HL-60 (cell line): ENCODE measurements at regions not wholly inside any gene's neighbourhood (a gene's known extent, or its start where the extent isn't known, plus 50 kb on each side); places are given as distances from the start of the nearest gene placed in this dataset.

ENCODE experiments used
- DNase-seq, 2 experiments: peaks; one replicate each; pipeline ENCODE4 v3.0.0-alpha.2; 2010 to 2020; ENCODE audit warnings: low read depth in 1 of 2, low spot score in 1 of 2
- H3K27ac ChIP-seq: fragments of 250-450 bp; sonication (Bioruptor Pico); replicated peaks from 2 replicates; pipeline ENCODE4 v1.5.1; 2020; ENCODE audit warnings: mild to moderate bottlenecking, moderate library complexity
- H3K27me3 ChIP-seq: fragments of 250-450 bp; sonication (Bioruptor Pico); 2 replicates; pipeline ENCODE4 v1.5.1; 2021; ENCODE audit warnings: mild to moderate bottlenecking, moderate library complexity; ENCODE audit not compliant: insufficient read depth, poor library complexity, severe bottlenecking
- H3K4me3 ChIP-seq: replicated peaks from 2 replicates; pipeline ENCODE4 v1.5.1; 2011; ENCODE audit warnings: mild to moderate bottlenecking, control low read depth, low read length; ENCODE audit not compliant: insufficient read depth
- GABPA ChIP-seq: IDR thresholded peaks from 2 replicates; pipeline ENCODE4 v1.6.1; 2012; ENCODE audit warnings: low read depth
- POLR2AphosphoS5 ChIP-seq: IDR thresholded peaks from 2 replicates; pipeline ENCODE4 v1.6.1; 2012; ENCODE audit warnings: low read depth
- SPI1 ChIP-seq: IDR thresholded peaks from 2 replicates; pipeline ENCODE4 v1.6.1; 2012; ENCODE audit warnings: low read depth, mild to moderate bottlenecking, borderline replicate concordance
- TF ChIP-seq, protein P1 (sequence below): IDR thresholded peaks from one replicate; pipeline ENCODE4 v1.5.1; 2011; ENCODE audit warnings: low read length, control low read depth, inconsistent platforms; ENCODE audit not compliant: insufficient read depth
- TF ChIP-seq, protein P2 (sequence below): IDR thresholded peaks from 2 replicates; pipeline ENCODE4 v1.6.1; 2012; ENCODE audit warnings: low read depth; ENCODE audit not compliant: insufficient replicate concordance

- TF ChIP-seq, protein P1, sequence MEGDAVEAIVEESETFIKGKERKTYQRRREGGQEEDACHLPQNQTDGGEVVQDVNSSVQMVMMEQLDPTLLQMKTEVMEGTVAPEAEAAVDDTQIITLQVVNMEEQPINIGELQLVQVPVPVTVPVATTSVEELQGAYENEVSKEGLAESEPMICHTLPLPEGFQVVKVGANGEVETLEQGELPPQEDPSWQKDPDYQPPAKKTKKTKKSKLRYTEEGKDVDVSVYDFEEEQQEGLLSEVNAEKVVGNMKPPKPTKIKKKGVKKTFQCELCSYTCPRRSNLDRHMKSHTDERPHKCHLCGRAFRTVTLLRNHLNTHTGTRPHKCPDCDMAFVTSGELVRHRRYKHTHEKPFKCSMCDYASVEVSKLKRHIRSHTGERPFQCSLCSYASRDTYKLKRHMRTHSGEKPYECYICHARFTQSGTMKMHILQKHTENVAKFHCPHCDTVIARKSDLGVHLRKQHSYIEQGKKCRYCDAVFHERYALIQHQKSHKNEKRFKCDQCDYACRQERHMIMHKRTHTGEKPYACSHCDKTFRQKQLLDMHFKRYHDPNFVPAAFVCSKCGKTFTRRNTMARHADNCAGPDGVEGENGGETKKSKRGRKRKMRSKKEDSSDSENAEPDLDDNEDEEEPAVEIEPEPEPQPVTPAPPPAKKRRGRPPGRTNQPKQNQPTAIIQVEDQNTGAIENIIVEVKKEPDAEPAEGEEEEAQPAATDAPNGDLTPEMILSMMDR, result no peak
- TF ChIP-seq, protein P2, sequence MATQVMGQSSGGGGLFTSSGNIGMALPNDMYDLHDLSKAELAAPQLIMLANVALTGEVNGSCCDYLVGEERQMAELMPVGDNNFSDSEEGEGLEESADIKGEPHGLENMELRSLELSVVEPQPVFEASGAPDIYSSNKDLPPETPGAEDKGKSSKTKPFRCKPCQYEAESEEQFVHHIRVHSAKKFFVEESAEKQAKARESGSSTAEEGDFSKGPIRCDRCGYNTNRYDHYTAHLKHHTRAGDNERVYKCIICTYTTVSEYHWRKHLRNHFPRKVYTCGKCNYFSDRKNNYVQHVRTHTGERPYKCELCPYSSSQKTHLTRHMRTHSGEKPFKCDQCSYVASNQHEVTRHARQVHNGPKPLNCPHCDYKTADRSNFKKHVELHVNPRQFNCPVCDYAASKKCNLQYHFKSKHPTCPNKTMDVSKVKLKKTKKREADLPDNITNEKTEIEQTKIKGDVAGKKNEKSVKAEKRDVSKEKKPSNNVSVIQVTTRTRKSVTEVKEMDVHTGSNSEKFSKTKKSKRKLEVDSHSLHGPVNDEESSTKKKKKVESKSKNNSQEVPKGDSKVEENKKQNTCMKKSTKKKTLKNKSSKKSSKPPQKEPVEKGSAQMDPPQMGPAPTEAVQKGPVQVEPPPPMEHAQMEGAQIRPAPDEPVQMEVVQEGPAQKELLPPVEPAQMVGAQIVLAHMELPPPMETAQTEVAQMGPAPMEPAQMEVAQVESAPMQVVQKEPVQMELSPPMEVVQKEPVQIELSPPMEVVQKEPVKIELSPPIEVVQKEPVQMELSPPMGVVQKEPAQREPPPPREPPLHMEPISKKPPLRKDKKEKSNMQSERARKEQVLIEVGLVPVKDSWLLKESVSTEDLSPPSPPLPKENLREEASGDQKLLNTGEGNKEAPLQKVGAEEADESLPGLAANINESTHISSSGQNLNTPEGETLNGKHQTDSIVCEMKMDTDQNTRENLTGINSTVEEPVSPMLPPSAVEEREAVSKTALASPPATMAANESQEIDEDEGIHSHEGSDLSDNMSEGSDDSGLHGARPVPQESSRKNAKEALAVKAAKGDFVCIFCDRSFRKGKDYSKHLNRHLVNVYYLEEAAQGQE, result no peak
- TF ChIP-seq POLR2AphosphoS5 (no peak), SPI1 (no peak), GABPA (no peak)
- Histone ChIP-seq H3K27me3 (no peaks in the 10 kb centered on the region), H3K4me3 (no peak overlapping the region), H3K27ac (no peak overlapping the region)
- DNase-seq, result no peak
Observed at GRCh38 chr2:16568998-16569784, 96.4 kb downstream of the CYRIA start.

DNA sequence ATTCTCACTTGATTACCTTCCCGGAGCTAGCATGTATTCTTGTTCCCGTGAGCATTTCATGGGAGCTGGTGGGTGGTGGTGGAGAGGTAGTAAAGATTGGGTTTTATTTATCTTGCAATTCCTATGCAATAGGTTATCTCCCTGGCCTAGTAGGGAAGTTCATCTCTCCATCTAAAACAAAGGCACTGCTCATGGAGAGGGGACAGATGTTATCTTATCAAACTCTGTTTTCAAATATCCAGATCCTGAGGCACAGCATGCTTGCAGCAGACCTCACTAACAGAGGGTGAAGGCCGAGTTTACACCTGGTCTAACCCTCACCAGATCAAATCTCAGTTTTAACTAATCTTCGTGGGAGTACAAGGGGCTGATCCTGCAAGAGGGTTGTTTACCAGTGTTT, 98.9 kb downstream of the CYRIA start:
- no peak overlapping the region for H3K27ac ChIP-seq
- H3K27me3 ChIP-seq, result no peaks in the 10 kb centered on the region
- TF ChIP-seq POLR2AphosphoS5 (no peak), SPI1 (no peak), GABPA (no peak)
- TF ChIP-seq, protein P2, result no peak
- TF ChIP-seq, protein P1, result no peak
- no peak overlapping the region for H3K4me3 ChIP-seq
- DNase-seq, result no peak

DNA sequence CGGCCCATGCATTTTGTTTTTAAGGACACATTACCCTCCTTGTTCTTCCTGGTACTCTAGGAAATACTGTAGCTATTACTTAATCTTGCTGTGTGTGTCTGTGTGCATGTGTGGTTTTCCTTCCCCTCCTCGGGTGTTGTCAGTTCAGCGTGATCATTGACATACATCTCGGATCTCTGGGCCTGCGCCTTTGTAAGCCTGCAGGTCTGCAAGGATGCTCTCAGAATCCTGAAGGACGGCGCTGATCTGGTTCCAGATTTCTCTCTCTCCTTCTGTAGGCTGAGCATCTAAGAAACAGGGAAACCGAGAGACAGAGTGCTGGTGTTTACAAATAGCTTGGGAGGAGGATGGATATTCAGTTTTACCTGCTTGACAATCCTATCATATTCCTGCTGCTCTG, 100.2 kb downstream of the CYRIA start:
- TF ChIP-seq, protein P2, result no peak
- no peak for TF ChIP-seq SPI1
- no peak for TF ChIP-seq POLR2AphosphoS5
- TF ChIP-seq, protein P1, result no peak
- TF ChIP-seq GABPA, result no peak
- H3K27me3 ChIP-seq, result no peaks in the 10 kb centered on the region
- H3K4me3 ChIP-seq, result no peak overlapping the region
- no peak for DNase-seq
- H3K27ac ChIP-seq, result no peak overlapping the region
